NCI-H460 (cell line): ENCODE measurements at regions not wholly inside any gene's neighbourhood (a gene's known extent, or its start where the extent isn't known, plus 50 kb on each side); places are given as distances from the start of the nearest gene placed in this dataset.

Experiments
- DNase-seq: peaks from one replicate; pipeline ENCODE4 v3.0.0-alpha.2; 2016; ENCODE audit warnings: low read depth; ENCODE audit errors: extremely low read depth

GRCh38 chr1:69122373-69122772 is 445.3 kb upstream of the LRRC7 start:
- no peak for DNase-seq

- no peak for DNase-seq
Observed at GRCh38 chr1:69123486-69123885, 444.2 kb upstream of the LRRC7 start.

DNA sequence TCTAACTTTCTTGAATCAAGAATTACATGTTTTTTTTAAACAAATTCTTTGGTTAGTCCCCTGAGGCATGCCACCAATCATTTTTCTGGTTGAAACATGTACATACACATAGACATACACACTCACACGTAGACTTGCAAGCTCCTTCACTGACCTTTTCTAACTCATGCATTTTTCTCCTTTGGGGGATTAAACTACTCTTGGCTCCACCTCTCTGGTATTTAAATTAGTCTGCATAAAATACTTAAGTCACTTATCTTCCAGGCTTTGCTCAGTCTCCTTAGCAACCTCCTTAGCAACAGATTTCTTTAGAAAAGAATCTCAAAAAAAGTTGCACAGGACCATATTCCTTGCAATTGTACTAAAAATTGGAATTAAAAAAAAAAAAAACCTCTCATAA is 440.9 kb upstream of the LRRC7 start:
- no peak for DNase-seq

DNA sequence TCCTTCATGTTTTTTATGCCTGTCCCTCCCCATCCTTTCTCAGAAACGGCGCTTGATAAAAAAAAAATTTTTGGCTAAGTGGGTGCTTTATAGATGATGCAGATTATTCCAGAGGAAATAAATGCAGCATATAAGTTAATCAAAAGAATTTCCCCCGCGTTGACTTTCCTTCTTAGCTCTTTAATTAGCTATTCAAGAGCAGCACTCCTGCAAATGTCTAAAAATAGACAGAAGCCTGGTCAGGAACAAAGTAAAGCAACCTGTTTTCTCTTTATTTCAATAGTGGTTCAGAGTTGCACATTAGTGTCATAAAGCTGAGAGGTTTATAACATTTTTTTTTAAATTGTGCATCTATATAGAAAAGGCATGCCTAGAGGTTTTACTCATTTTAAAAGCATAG is 439.5 kb upstream of the LRRC7 start:
- DNase-seq, result no peak

GRCh38 chr1:69129538-69129937 is 438.2 kb upstream of the LRRC7 start:
- no peak for DNase-seq

DNA sequence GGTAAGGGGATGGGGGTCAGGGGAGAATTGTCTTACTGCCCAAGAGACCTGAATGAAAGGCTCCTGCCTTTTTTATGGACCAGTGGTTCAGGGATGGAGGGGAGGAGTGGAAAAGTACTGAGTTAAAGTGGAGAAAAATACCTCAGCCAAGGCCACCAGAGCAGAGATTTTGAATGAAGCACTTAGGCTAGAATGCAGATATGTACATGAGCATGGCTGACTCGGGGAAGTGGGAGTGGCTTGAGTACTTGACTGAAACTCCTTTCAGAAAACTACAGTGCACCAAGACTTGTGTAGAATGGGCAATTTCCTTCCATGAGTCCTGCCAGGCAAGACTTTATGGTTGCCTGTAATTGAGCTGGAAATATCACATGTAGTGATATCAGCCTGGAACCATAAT is 429.6 kb upstream of the LRRC7 start:
- no peak for DNase-seq

DNA sequence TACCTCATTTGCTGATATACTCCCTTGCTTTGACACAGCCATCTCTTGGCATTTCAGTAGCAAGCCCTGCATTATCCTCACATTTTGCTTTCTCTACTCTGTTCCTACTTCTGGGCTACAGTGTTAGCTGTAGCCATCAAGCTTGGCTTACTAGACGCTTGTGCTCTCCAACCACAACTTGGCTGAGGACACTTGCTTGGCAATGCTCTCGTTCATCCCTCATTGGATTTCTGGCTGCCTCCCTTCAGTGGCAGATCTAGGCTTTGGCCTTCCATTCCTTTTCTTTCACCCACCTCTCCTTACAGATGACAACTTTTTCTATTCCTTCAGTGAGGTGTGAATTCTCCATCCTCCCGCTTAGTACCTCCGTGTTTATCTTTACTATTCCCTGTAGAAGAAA is 428.7 kb upstream of the LRRC7 start:
- DNase-seq, result no peak

- no peak for DNase-seq
Observed at GRCh38 chr1:69146303-69146702, 421.4 kb upstream of the LRRC7 start.

DNA sequence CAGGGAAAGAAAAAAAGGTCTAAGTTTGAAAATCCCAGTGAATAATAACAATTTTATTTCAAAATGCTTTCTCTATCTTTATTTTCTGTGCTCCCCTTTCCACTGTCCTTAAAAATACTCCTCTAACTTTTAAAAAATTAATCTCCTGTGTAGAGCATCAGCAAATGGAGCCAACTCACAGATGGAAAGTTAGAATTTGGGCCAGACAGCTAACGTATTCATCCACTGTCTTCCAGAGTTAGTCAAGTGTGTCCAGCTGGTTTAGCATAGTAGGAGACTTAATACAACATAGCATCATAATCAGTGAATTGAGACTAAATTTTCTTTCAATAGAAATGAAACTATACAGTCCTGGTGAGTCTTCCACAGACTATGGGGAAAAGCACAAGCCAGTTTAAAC is 419.0 kb upstream of the LRRC7 start:
- DNase-seq, result no peak

DNA sequence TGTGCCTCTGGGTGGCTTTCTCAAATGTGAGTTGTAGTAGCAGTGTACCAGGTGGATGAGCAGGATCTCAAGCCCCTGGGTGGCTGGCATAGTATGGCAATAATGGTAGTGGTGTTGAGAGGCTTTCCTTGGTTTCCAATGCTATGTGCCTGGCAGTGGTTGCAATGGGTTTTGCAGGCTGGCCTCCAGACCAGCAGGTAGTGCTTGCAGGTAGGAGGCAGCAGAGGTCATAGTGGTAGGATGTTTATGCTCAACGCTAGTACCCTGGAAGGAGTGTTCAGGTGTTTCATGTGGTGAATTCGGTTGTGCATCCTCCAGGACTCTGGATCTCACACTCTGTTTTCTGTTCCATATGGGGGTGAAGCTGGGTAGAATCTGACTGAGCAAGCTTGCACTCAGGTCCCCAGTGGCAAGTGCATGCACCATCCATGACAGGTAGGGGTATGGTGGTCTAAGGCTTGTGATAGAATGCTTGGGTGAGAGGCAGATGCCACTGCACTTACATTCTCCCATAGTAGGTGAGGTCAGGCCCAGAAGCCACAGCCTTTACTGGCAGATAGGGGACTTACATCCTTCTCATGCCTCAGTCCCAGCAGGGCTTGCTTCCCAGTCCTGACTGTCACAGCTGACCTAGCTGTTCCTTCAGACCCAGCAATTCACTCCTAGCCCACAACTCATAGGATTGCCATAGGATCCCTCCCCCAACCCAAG is 410.5 kb upstream of the LRRC7 start:
- DNase-seq, result no peak

DNA sequence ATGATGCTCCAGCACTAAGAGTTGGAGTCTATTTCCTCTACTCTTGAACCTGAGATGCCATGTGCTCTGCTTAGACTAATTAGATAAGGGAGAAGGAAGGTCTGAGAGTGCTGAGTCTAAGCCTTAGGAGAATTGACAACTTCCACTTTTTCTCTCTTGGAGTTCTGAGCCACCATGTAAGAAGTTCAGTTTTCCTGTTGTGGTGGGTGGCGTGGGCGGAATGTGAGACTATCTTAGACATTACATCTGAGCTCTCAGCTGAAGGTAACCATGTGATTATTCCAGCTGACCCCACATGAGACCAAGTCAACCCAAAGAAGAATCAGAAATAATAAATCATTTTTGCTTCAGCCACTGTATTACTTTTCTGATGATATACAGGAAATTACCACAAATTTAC is 404.5 kb upstream of the LRRC7 start:
- DNase-seq, result no peak

DNA sequence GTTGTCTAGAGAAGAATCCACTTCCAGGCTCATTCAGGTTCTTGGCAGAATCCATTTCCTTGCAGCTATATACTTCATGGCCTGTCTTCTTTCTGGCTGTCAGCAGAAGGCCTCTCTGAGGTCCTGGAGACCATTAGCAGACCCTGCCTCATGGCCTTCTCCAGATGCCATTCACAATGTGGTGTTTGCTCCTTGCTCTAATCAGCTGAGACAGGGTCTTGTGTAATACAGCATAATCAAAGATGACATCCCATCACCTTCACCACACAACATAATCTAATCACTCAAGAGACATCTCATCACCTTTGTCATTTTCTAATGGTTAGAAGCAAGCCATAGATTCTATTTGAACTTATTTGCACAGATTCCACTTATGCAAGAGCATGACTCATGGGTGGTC is 403.9 kb upstream of the LRRC7 start:
- DNase-seq, result no peak

DNA sequence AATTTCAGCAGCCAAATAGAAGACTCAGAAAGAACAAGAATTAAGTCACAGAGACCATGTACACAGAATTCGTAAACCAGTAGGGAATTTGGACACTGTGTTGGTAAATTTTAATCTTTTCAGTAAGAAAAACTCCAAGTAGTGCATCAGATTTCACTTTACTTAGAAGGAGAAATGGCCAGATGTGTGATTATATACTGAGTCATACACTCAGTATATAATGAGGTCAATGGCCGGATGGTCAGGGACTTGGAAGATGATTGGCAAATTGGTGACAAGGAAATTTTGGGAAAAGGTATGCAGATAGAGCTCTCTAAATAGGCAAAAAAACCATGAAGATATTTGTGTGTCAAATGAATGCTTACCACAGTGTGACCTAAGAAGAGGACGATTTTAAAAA is 399.8 kb upstream of the LRRC7 start:
- DNase-seq, result no peak

DNA sequence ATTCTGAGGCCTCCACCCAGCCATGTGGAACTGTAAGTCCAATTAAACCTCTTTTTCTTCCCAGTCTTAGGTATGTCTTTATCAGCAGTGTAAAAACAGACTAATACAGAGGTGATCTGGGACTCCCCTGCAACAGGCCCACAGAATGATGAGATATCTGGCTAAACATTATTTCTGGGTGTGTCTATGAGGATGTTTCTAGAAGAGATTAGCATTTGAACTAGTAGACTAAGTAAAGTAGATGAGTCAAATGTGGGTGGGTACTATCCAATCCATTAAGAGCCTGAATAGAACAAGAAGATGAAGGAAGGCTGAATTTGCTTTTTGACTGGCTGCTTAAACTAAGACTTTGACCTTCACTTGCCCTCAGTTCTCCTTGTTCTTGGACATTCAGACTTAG is 396.5 kb upstream of the LRRC7 start:
- DNase-seq, result no peak

- no peak for DNase-seq
Observed at GRCh38 chr1:69172003-69173000, 395.4 kb upstream of the LRRC7 start.

DNA sequence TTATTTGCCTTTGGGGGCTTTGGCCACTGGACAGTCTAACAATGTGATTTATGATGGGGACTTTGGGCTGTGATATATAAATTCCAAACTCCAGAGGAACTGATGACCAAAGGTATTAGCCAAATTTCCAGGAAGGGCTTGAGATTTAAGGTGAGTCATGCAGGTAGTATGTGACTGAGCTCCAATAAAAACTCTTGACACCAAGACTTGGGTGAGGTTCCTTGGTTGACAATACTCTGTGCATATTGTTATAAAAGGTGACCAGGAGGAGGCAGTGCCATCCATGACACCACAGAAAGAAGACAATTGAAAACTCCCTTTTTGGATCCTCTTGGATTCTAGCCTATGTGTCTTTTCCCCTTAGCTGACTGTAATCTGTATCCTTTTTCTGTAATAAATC is 392.7 kb upstream of the LRRC7 start:
- no peak for DNase-seq

GRCh38 chr1:69180358-69180757 is 387.4 kb upstream of the LRRC7 start:
- no peak for DNase-seq

DNA sequence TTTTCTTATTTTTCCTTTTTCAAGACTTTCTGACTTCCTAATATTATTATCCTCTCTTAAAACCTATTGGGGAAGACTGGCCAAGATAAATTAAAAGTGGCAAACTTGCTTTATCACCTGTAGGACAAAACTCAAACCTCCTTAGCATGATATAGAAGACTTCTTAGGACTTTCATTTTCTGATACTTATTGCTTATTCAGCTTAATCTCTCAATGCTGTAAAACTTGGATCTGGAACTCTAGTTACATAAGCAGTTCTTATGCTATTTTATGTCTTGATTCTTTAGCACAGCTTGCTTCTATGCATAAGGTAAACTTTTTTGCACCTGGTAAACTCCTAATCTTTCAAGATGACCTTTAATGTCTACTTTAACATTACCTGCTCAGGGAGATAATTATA is 382.3 kb upstream of the LRRC7 start:
- no peak for DNase-seq

GRCh38 chr1:69191335-69191734 is 376.4 kb upstream of the LRRC7 start:
- no peak for DNase-seq

DNA sequence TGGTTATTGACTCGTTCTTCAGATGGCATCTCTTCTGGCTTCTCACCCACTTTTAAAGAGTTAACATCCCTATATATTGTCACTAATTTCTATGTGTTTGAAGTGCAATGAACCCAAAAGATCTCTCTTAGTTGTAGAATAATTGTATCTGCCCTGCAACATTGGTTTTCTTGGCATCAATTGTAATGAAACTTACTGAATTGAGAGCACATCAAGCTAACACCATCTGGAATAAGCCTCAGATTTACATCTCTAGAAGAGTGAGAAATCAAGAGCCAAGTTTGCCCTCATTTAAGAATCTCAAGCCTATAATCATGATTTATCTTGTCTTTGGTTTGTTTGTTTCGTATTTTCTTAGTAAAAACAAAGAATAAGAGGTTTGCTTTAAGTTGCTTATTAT is 372.6 kb upstream of the LRRC7 start:
- no peak for DNase-seq

DNA sequence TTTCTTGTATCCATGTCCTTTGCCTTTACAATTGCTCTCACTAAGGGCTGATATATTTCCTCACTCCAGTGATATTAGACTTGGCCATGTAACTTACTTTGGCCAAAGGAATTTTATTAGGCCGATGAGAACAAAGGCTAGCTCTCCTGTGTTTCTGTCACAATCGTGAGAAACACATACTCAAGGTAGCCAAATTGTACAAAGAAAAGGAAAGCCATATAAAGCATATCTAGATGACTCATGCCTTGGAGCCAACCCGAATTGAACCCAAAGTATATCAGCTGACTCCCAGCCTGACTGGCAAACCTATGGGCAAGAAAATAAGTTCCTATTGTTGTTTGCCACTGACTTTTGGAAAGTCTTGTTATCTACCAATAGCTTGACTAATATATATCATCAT is 371.7 kb upstream of the LRRC7 start:
- DNase-seq, result no peak

- no peak for DNase-seq
Observed at GRCh38 chr1:69197816-69198215, 369.9 kb upstream of the LRRC7 start.
